Lower leg skin (tissue), 4 donors: ENCODE measurements at regions not wholly inside any gene's neighbourhood (a gene's known extent, or its start where the extent isn't known, plus 50 kb on each side); places are given as distances from the start of the nearest gene placed in this dataset.
"Not testable (repeated sequence)": the region's sequence is repeated elsewhere in the genome, so short reads cannot be mapped to it uniquely, and the experiment has no call there.

Experiments used
- DNase-seq, 2 donors: peaks; one replicate each; pipeline ENCODE4 v3.0.0-alpha.2; 2019; ENCODE audit warnings: low spot score in 2 of 2
- H3K4me3 ChIP-seq: fragments of 200-600 bp; sonication (generic); 2 replicates; pipeline ENCODE4 v1.5.1; 2017; ENCODE audit warnings: mild to moderate bottlenecking, low read depth; ENCODE audit not compliant: poor library complexity, severe bottlenecking
- POLR2A ChIP-seq, 2 donors: fragments of 450-650 bp; IDR thresholded peaks; one replicate each; pipeline ENCODE4 v1.6.1; 2016 to 2017; ENCODE audit warnings: antibody characterized with exemption in 2 of 2, mild to moderate bottlenecking in 1 of 2, moderate library complexity in 1 of 2
- WGBS, 2 donors: methylation state at CpG; one replicate each; pipeline ENCODE4 v1.1.5; 2018; 5-methylcytosine and 5-hydroxymethylcytosine counted together
- intact Hi-C: fragments of 100-400 bp; cut with DNase I; formaldehyde crosslinking; loops from one replicate; pipeline ENCODE4 v1.15.0; 2023; ENCODE audit warnings: low total_unique reads
- TF ChIP-seq, protein P1 (sequence below), 3 donors: fragments of 450-650 bp; IDR thresholded peaks; one replicate each; pipeline ENCODE4 v1.5.1; 2016; ENCODE audit warnings: antibody characterized with exemption in 3 of 3, mild to moderate bottlenecking in 3 of 3, moderate library complexity in 2 of 3

DNA sequence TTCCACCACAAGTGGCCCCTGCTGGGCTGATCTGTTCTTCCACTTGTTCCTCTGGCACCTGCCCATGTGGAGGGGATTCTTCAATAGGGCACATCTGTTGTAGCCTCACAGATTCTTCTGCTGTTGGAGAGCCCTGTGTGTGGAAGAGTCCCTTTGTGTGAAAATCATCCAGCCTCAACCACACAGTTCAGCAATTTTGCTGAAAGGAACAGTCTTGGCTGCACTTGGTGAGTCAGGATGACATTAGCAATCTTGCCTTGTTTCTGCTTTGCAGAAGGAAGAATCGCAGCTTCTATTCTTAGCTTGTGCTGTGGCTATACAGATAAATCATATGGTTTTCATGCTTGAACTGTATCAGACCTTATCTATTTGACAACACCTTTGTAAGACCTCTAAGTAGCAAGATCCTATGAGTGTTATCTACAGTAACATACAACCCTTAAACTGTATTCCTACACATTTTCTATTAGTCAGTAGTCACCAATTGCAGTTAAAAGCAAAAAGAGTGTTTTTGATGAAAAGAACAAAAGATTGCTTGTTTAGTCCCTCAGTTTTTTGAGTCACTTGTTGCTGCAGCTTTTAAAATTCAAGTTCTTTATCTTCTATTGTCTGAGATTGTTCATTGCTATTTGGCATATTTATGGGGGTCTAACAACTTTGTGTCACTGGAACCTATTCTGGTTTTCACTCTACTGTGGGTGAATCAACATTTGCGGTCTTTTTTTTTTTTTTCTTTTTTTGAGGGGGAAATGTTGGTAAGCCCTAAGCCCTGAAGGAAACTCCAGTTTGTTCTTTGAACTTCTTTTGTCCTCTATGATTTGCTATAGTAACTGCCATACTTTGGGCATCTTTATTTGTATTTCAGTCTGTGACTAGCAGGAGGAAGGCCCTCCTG lies 231.6 kb downstream of the TFAP2B start:
- TF ChIP-seq POLR2A (IDR thresholded peaks at IDR 0.05), result no peak
- TF ChIP-seq, protein P1, sequence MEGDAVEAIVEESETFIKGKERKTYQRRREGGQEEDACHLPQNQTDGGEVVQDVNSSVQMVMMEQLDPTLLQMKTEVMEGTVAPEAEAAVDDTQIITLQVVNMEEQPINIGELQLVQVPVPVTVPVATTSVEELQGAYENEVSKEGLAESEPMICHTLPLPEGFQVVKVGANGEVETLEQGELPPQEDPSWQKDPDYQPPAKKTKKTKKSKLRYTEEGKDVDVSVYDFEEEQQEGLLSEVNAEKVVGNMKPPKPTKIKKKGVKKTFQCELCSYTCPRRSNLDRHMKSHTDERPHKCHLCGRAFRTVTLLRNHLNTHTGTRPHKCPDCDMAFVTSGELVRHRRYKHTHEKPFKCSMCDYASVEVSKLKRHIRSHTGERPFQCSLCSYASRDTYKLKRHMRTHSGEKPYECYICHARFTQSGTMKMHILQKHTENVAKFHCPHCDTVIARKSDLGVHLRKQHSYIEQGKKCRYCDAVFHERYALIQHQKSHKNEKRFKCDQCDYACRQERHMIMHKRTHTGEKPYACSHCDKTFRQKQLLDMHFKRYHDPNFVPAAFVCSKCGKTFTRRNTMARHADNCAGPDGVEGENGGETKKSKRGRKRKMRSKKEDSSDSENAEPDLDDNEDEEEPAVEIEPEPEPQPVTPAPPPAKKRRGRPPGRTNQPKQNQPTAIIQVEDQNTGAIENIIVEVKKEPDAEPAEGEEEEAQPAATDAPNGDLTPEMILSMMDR (IDR thresholded peaks at IDR 0.05), result no peak
- no peak for DNase-seq
- 39 to 43% methylated on average over 2 of the region's 2 CpGs for WGBS, 2 donors
- no peak overlapping the region for H3K4me3 ChIP-seq
- intact Hi-C loops, result no loop called here

DNA sequence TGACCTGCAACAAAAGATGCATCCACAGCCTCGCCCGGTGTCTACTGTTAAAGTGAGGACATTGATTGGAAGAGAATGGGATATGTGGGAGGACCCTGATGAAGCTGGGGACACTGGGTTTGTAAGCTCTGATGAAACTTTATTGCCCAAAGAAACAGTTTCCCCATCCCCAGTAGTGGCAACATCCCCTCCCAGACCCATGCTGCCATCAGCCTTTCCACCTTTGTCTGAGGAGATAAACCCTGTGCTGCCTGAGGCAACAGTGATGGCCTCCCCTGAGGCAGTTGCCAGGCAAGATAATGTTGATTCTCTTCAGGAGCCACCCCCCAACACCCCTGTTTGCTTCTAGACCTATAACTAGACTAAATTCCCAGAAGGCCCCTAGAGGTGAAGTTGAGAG lies 234.0 kb downstream of the TFAP2B start:
- 93 to 100% methylated on average over 2 of the region's 2 CpGs for WGBS, 2 donors
- intact Hi-C loops, H3K4me3 ChIP-seq, DNase-seq: not testable (repeated sequence)

DNA sequence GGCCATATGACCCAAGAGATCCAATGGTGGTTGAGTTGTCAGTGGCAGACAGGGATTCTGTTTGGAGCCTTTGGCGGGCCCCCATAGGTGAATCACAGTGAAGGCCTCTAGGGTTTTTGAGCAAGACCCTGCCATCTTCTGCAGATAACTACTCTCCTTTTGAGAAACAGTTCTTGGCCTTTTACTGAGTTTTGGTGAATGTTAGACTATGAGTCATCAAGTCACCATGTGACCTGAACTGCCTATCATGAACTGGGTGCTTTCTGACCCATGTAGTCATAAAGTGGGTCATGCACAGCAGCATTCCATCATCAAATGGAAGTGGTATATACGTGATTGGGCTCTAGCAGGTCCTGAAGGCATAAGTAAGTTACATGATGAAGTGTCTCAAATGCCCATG lies 236.6 kb downstream of the TFAP2B start:
- H3K4me3 ChIP-seq, intact Hi-C loops, DNase-seq: not testable (repeated sequence)
- 85 to 88% methylated on average over 2 of the region's 2 CpGs for WGBS, 2 donors

DNA sequence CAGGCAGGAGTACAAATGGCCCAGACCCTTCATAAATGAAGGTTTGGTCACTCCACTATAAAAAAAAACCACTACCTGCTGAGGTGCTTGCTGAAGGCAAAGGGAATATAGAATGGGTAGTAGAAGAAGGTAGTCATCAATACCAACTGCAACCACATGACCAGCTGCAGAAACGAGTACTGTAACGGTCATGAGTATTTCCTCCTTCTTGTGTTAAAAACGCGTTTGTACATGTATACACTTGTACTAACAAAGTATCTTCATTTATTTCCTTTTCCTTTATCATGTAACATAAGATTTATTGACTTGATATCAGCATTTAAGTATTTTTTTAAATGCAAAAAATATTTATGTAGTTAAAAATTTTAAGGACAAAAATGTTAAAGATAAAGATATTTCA lies 238.6 kb downstream of the TFAP2B start:
- intact Hi-C loops, result no loop called here
- WGBS, 2 donors, result 83% methylated on average over 4 of the region's 4 CpGs

DNA sequence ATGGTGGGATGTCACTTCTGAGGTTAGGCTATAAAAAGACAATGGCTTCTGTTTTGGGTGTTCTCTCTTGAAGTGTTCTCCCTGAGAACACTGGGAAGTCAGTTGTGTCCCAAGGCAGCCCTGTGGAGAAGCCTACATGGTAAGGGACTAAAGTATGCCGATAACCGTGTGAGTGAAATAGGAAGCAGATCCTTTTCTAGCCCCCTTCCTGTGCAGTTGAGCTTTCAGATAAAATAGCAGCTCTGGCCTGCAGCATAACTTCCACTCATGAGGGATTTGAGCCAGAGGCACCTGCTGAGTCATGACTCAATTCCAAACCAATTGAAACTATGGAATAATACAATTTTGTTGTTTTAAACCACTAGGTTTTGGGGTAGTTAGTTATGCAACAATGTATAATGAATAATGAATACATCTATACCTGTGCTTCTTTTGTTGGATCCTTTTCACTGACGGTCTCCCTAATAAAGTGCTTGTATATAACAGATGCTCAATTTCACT lies 241.6 kb downstream of the TFAP2B start:
- no peak overlapping the region for H3K4me3 ChIP-seq
- intact Hi-C loops, result no loop called here
- WGBS, 2 donors, result 80 to 86% methylated on average over 3 of the region's 3 CpGs
- TF ChIP-seq, protein P1 (IDR thresholded peaks at IDR 0.05), result no peak
- no peak for TF ChIP-seq POLR2A (IDR thresholded peaks at IDR 0.05)
- DNase-seq, result no peak

More for the DNA sequence above, 238.6 kb downstream of the TFAP2B start:
- DNase-seq, result no peak
- H3K4me3 ChIP-seq, result no peak overlapping the region
- TF ChIP-seq, protein P1 (IDR thresholded peaks at IDR 0.05), result no peak
- no peak for TF ChIP-seq POLR2A (IDR thresholded peaks at IDR 0.05)

DNA sequence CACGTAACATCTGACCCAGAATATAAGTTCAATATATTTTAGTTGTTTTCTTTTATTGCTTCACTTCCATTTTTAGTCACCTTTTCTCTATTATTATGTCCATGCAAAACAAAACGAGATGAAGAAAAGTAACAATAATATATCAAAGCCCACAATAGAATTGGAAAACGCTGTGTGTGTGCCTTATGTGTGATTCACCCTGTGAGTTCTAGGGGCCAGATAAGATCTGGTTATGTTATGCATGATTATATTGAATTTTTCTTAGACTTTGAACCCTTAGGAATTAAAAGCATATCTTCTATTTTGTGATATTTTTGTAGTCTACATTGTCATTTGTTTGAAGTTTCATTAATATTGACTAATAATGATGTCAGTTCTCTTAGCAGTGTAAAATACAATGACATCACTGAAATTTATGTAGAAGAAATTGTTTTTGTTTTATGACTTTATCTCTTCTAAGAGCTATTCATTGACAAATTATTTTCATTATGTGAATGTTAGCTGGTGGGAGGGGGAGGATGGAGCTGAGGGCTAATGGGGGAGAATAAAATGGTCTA lies 243.6 kb downstream of the TFAP2B start:
- WGBS, 2 donors, result 67% methylated on average over 3 of the region's 3 CpGs
- DNase-seq, result no peak
- no peak for TF ChIP-seq POLR2A (IDR thresholded peaks at IDR 0.05)
- TF ChIP-seq, protein P1 (IDR thresholded peaks at IDR 0.05), result no peak
- intact Hi-C loops, result no loop called here
- no peak overlapping the region for H3K4me3 ChIP-seq
